Posterior vena cava (tissue), 2 donors: ENCODE measurements at regions not wholly inside any gene's neighbourhood (a gene's known extent, or its start where the extent isn't known, plus 50 kb on each side); places are given as distances from the start of the nearest gene placed in this dataset.
"Not testable (repeated sequence)": the region's sequence is repeated elsewhere in the genome, so short reads cannot be mapped to it uniquely, and the experiment has no call there.

Experiments used
- DNase-seq: peaks from one replicate; pipeline ENCODE4 v3.0.0-alpha.2; 2020; ENCODE audit warnings: low spot score
- intact Hi-C, 2 donors: fragments of 100-400 bp; cut with DNase I; formaldehyde crosslinking; loops; one replicate each; pipeline versions ENCODE4 v1.14.1 to v1.14.2; 2022 to 2023
- donor health status: DM: yes; HTN: yes; CAD: no.
- donor health status: DM: yes; HTN: yes; CAD: no.

DNA sequence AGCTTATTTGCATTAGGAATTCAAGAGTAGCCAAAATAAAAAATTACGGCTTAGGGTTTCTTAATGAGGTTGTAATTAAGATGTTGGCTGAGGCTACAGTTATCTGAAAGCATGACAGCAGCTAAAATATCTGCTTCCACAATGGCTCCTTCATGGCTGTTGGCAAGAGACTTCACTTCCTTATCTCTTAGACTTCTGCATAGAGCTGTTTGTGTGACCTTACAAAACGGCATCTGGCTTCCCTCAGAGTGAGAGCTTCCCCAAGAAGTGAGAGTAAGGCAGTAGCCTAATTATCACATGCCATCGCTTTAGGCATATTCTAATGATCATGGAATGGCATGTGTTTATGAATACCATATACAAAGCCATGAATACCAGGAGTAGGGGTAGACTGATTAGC, 57.6 kb downstream of the CCDC59 start:
- intact Hi-C loops, result no loop called here
- no peak for DNase-seq

GRCh38 chr12:82299319-82300025, 58.7 kb downstream of the CCDC59 start:
- intact Hi-C loops, result no loop called here
- no peak for DNase-seq

DNA sequence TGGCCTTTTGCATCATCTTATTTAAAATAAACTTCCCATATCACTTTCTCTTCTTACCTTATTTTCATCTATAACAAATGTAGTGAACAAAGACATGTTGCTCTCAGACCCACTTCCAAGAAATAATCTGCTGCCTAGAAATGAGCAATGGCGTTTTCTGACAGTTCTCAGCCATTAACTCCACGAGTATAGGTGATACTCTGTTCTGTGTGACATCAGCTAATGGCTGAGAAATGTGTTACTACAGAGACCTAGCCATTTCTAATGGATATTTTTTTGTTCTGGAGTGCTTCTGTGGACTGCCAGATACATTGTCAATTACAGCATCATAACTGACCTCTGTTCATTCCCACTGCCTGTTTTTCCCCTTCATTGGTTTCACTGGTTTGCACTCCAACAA, 67.8 kb downstream of the CCDC59 start:
- intact Hi-C loops, result no loop called here
- no peak for DNase-seq

GRCh38 chr12:82281335-82281734, 76.9 kb downstream of the CCDC59 start:
- intact Hi-C loops, DNase-seq: not testable (repeated sequence)

- intact Hi-C loops, result no loop called here
Measured at GRCh38 chr12:82279536-82280058, 78.6 kb downstream of the CCDC59 start.

GRCh38 chr12:82277582-82277981, 80.6 kb downstream of the CCDC59 start:
- DNase-seq, result no peak
- intact Hi-C loops, result no loop called here

More at GRCh38 chr12:82279536-82280058, 78.6 kb downstream of the CCDC59 start:
- no peak for DNase-seq

GRCh38 chr12:82242729-82243128, 115.5 kb downstream of the CCDC59 start:
- intact Hi-C loops, result no loop called here

GRCh38 chr12:82225871-82226270, 132.3 kb downstream of the CCDC59 start:
- no peak for DNase-seq
- intact Hi-C loops, result no loop called here

More at GRCh38 chr12:82242729-82243128, 115.5 kb downstream of the CCDC59 start:
- DNase-seq, result no peak

GRCh38 chr12:82223426-82223825, 134.8 kb downstream of the CCDC59 start:
- intact Hi-C loops, result no loop called here
- DNase-seq, result no peak

DNA sequence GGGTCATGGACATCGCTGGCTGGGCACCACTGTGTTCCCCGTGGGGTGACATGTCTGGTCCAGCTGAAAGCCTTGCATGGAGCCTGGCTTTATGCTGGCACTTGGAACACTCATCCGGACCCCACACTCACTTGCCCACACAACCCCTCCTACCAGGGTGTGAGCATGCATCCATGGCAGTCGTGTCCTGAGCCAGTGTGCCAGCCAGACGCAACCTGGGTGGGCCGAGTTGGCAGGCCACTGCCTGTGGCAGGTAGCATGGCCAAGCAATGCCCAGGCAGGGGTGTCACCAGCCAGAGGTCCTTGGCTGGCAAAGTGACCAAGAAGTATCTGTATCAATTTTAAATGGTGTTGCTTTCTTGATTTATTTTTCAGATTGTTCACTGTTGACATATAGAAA, 141.7 kb downstream of the CCDC59 start:
- intact Hi-C loops, result no loop called here
- no peak for DNase-seq

DNA sequence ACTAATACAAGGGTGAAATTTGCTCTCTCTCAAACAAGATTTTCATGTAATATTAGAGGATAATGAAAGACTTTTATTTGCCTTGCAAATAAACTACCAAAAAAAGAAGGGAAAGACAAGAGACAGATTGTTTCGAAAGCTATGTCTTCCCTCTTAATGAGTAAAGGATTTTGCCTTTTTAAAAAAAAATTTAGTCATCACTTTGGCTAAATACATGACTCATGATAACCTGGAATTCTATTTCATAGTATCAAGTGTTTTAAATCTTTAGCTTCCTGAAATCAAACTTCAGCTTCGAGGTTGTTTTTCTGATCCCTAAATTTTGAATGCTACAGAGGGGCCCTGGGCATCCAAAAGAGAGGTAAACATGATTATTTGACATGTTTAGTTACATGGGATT, 144.4 kb downstream of the CCDC59 start:
- intact Hi-C loops, result no loop called here
- no peak for DNase-seq

DNA sequence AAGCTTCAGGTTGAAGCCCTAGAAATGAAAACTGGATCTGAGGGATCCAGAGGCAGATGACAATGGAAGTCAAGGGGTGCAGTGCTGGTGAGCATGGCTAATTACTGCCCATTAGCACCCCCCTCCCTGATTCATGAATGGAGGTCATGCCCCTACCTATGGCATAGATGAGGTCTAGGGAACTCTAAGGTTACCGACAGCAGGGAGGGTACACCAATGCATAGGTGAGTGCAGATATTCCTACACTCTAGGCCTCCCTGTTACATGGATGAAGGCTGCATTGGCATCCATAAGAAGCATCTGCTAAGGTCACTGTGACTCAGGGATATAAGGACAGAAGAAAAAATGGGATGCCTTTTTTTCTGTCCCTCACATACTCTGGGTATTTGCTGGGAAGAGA, 147.3 kb downstream of the CCDC59 start:
- intact Hi-C loops, result no loop called here
- no peak for DNase-seq

DNA sequence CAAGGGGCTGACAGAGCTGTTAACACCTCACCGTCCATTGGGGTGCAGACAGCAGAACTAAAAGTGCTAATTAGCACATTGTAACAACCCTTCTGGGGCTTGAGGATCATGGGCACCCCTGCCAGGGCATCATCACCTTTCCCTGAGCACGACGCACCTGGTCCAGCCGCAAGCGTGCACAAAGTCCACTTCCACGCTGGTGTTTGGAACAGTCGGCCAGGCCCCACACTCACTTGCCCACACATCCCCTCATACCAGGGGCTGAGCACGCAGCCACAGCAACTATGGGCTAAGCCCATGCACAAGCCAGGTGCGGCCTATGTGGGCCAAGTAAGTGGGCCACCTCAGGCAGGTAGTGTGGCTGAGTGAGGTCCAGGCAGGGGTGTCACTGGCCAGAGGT, 148.7 kb downstream of the CCDC59 start:
- DNase-seq, result no peak
- intact Hi-C loops, result no loop called here

DNA sequence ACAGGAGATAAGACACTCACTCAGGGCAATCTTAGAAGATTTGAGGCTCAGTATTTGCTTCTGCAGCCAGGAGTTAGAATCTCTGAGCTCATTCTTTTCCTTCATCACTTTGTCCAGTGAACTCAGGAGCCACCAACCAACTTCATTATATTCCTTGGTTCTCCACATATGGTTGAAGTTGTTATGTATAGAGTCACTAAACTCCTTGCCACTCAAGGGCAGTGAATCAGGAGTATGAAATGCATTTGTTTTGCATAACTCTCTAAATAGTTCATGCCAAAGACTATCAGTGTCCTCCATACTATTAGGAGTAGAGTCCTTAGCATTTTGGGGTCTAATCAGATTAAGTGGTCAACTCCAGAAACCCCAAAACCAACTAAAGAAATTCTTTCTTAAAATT, 150.6 kb downstream of the CCDC59 start:
- intact Hi-C loops, result no loop called here
- DNase-seq, result no peak

GRCh38 chr12:82203086-82203485, 155.1 kb downstream of the CCDC59 start:
- intact Hi-C loops, result no loop called here
- DNase-seq, result no peak

DNA sequence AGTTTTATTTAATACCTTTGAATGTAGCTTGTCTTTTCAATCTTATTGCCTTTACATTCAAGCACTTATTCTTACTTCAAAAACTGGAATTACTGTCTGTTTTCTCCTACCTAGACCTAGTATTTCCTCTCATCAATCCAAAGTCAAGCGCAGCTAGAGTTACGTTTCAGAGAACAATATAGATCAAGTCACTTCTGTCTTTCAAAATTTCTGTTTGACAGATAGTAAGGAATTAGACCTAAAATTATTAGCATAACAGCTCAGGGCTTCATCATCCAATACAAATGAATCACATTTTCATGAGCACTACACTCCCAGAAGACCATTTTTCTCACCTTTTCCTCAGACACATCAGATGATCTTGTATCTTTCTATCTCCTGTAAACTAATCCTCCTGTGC, 170.6 kb downstream of the CCDC59 start:
- intact Hi-C loops, result no loop called here
- DNase-seq, result no peak

- DNase-seq, result no peak
- intact Hi-C loops, result no loop called here
Measured at GRCh38 chr12:82187011-82187410, 171.2 kb downstream of the CCDC59 start.

DNA sequence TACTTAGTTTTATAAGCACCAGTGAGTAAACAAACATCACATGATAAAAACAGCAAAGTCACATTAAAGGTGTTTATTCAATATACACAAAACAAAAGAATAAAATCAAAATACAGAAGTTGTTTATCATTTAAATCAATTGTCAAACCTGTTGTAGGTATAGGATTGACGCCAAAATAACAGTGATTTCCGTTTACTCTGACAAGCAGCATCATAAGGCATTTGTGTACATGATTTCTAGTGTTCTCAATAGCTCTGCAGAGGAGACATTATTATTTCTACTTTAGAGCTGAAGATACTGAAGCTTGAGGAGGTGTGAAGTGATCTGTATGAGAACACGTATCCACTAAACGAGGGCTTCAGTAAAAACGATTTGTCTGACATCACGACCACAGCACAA, 171.9 kb downstream of the CCDC59 start:
- DNase-seq, result no peak
- intact Hi-C loops, result no loop called here

- no peak for DNase-seq
- intact Hi-C loops, result no loop called here
Measured at GRCh38 chr12:82184844-82185243, 173.3 kb downstream of the CCDC59 start.

GRCh38 chr12:82182601-82183190, 175.5 kb downstream of the CCDC59 start:
- DNase-seq, result no peak
- intact Hi-C loops, result no loop called here
